ENCODE measurements at regions not wholly inside any gene's neighbourhood (a gene's known extent, or its start where the extent isn't known, plus 50 kb on each side); places are given as distances from the start of the nearest gene placed in this dataset.

- H3K9ac ChIP-seq (ENCODE audit: low read length) = no peak overlapping the region
Measured at GRCh38 chr10:60569681-60570080, 180.0 kb upstream of the ANK3 start.

GRCh38 chr10:60566096-60566495 lies 176.4 kb upstream of the ANK3 start:
- H3K4me3 ChIP-seq (ENCODE audit: low read length) = no peak overlapping the region
- no peaks in the 10 kb centered on the region for H3K4me1 ChIP-seq (ENCODE audit: low read length)
- H3K79me2 ChIP-seq (ENCODE audit: low read length) = no peaks in the 10 kb centered on the region
- H3K27ac ChIP-seq (ENCODE audit: low read length) = no peak overlapping the region
- H3K9ac ChIP-seq (ENCODE audit: low read length) = no peak overlapping the region
- no peaks in the 10 kb centered on the region for H3K36me3 ChIP-seq (replicated peaks; ENCODE audit: low read depth, low read length)
- H4K20me1 ChIP-seq (ENCODE audit: insufficient read depth, low read length) = no peaks in the 10 kb centered on the region
- no peaks in the 10 kb centered on the region for H3K27me3 ChIP-seq (ENCODE audit: low read depth, low read length)
- H3K4me2 ChIP-seq (ENCODE audit: low read length) = no peak overlapping the region
- H2AFZ ChIP-seq (ENCODE audit: low read depth, low read length) = no peak overlapping the region
- TF ChIP-seq CTCF (IDR thresholded peaks at IDR 0.05; ENCODE audit: low read depth, low read length) (no peak), EZH2phosphoT487 (IDR thresholded peaks at IDR 0.05; ENCODE audit: low read depth) (no peak)
- H3K9me3 ChIP-seq (ENCODE audit: insufficient read depth, low read length) = no peaks in the 10 kb centered on the region

More at GRCh38 chr10:60569681-60570080, 180.0 kb upstream of the ANK3 start:
- H3K79me2 ChIP-seq (ENCODE audit: low read length) = no peaks in the 10 kb centered on the region
- no peak overlapping the region for H3K27ac ChIP-seq (ENCODE audit: low read length)
- no peaks in the 10 kb centered on the region; the same call in 1 of the 2 replicates for H3K27me3 ChIP-seq (ENCODE audit: low read depth, low read length)
- no peaks in the 10 kb centered on the region for H3K36me3 ChIP-seq (replicated peaks; ENCODE audit: low read depth, low read length)
- H3K4me1 ChIP-seq (ENCODE audit: low read length) = peaks cover 9% of the 10 kb centered on the region; the same call in 1 of the 2 replicates
- no peak overlapping the region for H3K4me2 ChIP-seq (ENCODE audit: low read length)
- H2AFZ ChIP-seq (ENCODE audit: low read depth, low read length) = no peak overlapping the region
- H3K9me3 ChIP-seq (ENCODE audit: insufficient read depth, low read length) = no peaks in the 10 kb centered on the region
- no peaks in the 10 kb centered on the region for H4K20me1 ChIP-seq (ENCODE audit: insufficient read depth, low read length)
- no peak overlapping the region for H3K4me3 ChIP-seq (ENCODE audit: low read length)
- no peak for TF ChIP-seq CTCF (IDR thresholded peaks at IDR 0.05; ENCODE audit: low read depth, low read length)
- no peak for TF ChIP-seq EZH2phosphoT487 (IDR thresholded peaks at IDR 0.05; ENCODE audit: low read depth)

- Histone ChIP-seq H3K4me2 (ENCODE audit: low read length) (no peak overlapping the region), H3K9ac (ENCODE audit: low read length) (no peak overlapping the region), H3K27me3 (ENCODE audit: low read depth, low read length) (no peaks in the 10 kb centered on the region), H2AFZ (ENCODE audit: low read depth, low read length) (no peak overlapping the region), H3K4me1 (ENCODE audit: low read length) (no peaks in the 10 kb centered on the region), H4K20me1 (ENCODE audit: insufficient read depth, low read length) (no peaks in the 10 kb centered on the region), H3K9me3 (ENCODE audit: insufficient read depth, low read length) (no peaks in the 10 kb centered on the region), H3K79me2 (ENCODE audit: low read length) (no peaks in the 10 kb centered on the region), H3K36me3 (replicated peaks; ENCODE audit: low read depth, low read length) (no peaks in the 10 kb centered on the region), H3K27ac (ENCODE audit: low read length) (no peak overlapping the region), H3K4me3 (ENCODE audit: low read length) (no peak overlapping the region)
- TF ChIP-seq CTCF (IDR thresholded peaks at IDR 0.05; ENCODE audit: low read depth, low read length) (no peak), EZH2phosphoT487 (IDR thresholded peaks at IDR 0.05; ENCODE audit: low read depth) (no peak)
Measured at GRCh38 chr10:60565492-60565891, 175.8 kb upstream of the ANK3 start.

GRCh38 chr10:60564475-60564874 lies 174.8 kb upstream of the ANK3 start:
- TF ChIP-seq EZH2phosphoT487 (IDR thresholded peaks at IDR 0.05; ENCODE audit: low read depth) (no peak), CTCF (IDR thresholded peaks at IDR 0.05; ENCODE audit: low read depth, low read length) (no peak)
- Histone ChIP-seq H4K20me1 (ENCODE audit: insufficient read depth, low read length) (no peaks in the 10 kb centered on the region), H3K4me3 (ENCODE audit: low read length) (no peak overlapping the region), H3K79me2 (ENCODE audit: low read length) (no peaks in the 10 kb centered on the region), H3K9me3 (ENCODE audit: insufficient read depth, low read length) (no peaks in the 10 kb centered on the region), H3K36me3 (replicated peaks; ENCODE audit: low read depth, low read length) (no peaks in the 10 kb centered on the region), H3K27ac (ENCODE audit: low read length) (no peak overlapping the region), H3K9ac (ENCODE audit: low read length) (no peak overlapping the region), H2AFZ (ENCODE audit: low read depth, low read length) (no peak overlapping the region), H3K4me1 (ENCODE audit: low read length) (no peaks in the 10 kb centered on the region), H3K27me3 (ENCODE audit: low read depth, low read length) (no peaks in the 10 kb centered on the region), H3K4me2 (ENCODE audit: low read length) (no peak overlapping the region)
